ENCODE measurements at regions not wholly inside any gene's neighbourhood (a gene's known extent, or its start where the extent isn't known, plus 50 kb on each side); places are given as distances from the start of the nearest gene placed in this dataset.

- no peak overlapping the region for H3K4me3 ChIP-seq (replicated peaks in 1 of 2; ENCODE audit: low read depth in 2 of 2, low read length in 2 of 2)
- no peak for DNase-seq (ENCODE audit: low read depth in 2 of 2)
- TF ChIP-seq CTCF (IDR thresholded peaks at IDR 0.05; ENCODE audit: low read depth, low read length): no peak
These were observed 87.3 kb upstream of the PEG3 start for GRCh38 chr19:56927791-56928207.

GRCh38 chr19:56930647-56931535 lies 90.4 kb upstream of the PEG3 start:
- no peak for DNase-seq (ENCODE audit: low read depth in 2 of 2)
- no peak overlapping the region for H3K4me3 ChIP-seq (replicated peaks in 1 of 2; ENCODE audit: low read depth in 2 of 2, low read length in 2 of 2)
- TF ChIP-seq CTCF (IDR thresholded peaks at IDR 0.05; ENCODE audit: low read depth, low read length): no peak

GRCh38 chr19:56933014-56933705 lies 92.6 kb upstream of the PEG3 start:
- no peak overlapping the region for H3K4me3 ChIP-seq (replicated peaks in 1 of 2; ENCODE audit: low read depth in 2 of 2, low read length in 2 of 2)
- no peak for TF ChIP-seq CTCF (IDR thresholded peaks at IDR 0.05; ENCODE audit: low read depth, low read length)
- no peak for DNase-seq (ENCODE audit: low read depth in 2 of 2)

GRCh38 chr19:56934438-56935090 lies 94.0 kb upstream of the PEG3 start:
- no peak for DNase-seq (ENCODE audit: low read depth in 2 of 2)
- H3K4me3 ChIP-seq (replicated peaks in 1 of 2; ENCODE audit: low read depth in 2 of 2, low read length in 2 of 2): no peak overlapping the region
- no peak for TF ChIP-seq CTCF (IDR thresholded peaks at IDR 0.05; ENCODE audit: low read depth, low read length)

GRCh38 chr19:56939951-56940350 lies 99.4 kb upstream of the PEG3 start:
- no peak overlapping the region for H3K4me3 ChIP-seq (replicated peaks in 1 of 2; ENCODE audit: low read depth in 2 of 2, low read length in 2 of 2)

More at GRCh38 chr19:56939951-56940350, 99.4 kb upstream of the PEG3 start:
- no peak for DNase-seq (ENCODE audit: low read depth in 2 of 2)
- no peak for TF ChIP-seq CTCF (IDR thresholded peaks at IDR 0.05; ENCODE audit: low read depth, low read length)
